DOHH2 (cell line): ENCODE measurements at regions not wholly inside any gene's neighbourhood (a gene's known extent, or its start where the extent isn't known, plus 50 kb on each side); places are given as distances from the start of the nearest gene placed in this dataset.

Source experiments
- H3F3A ChIP-seq: fragments of 200-600 bp; sonication (generic), shearing (Covaris generic); 2 replicates; pipeline ENCODE4 v1.6.0; 2016; ENCODE audit warnings: antibody characterized with exemption, mild to moderate bottlenecking; ENCODE audit not compliant: control insufficient read depth, insufficient read depth
- H3K27ac ChIP-seq: fragments of 200-600 bp; sonication (generic); 2 replicates; pipeline ENCODE4 v1.5.1; 2014; ENCODE audit warnings: low read depth, mild to moderate bottlenecking, low read length, moderate library complexity
- H3K27me3 ChIP-seq: fragments of 200-600 bp; sonication (generic); 2 replicates; pipeline ENCODE4 v1.6.1; 2014; ENCODE audit warnings: mild to moderate bottlenecking, low read length, mixed read lengths; ENCODE audit not compliant: control insufficient read depth
- H3K36me3 ChIP-seq: fragments of 200-600 bp; sonication (generic); 2 replicates; pipeline ENCODE4 v1.6.1; 2014; ENCODE audit warnings: mild to moderate bottlenecking, low read length, moderate library complexity, mixed read lengths; ENCODE audit not compliant: control insufficient read depth
- H3K4me1 ChIP-seq: fragments of 200-600 bp; sonication (generic); 2 replicates; pipeline ENCODE4 v1.6.1; 2014; ENCODE audit warnings: mild to moderate bottlenecking, low read length, mixed read lengths; ENCODE audit not compliant: control insufficient read depth
- H3K4me2 ChIP-seq: fragments of 200-600 bp; sonication (generic); 2 replicates; pipeline ENCODE4 v1.6.0; 2014; ENCODE audit warnings: mild to moderate bottlenecking, low read length, moderate library complexity
- H3K4me3 ChIP-seq: fragments of 200-600 bp; sonication (generic); 2 replicates; pipeline ENCODE4 v1.5.1; 2014; ENCODE audit warnings: mild to moderate bottlenecking, low read length, mixed read lengths
- H3K79me2 ChIP-seq: fragments of 200-600 bp; sonication (generic); 2 replicates; pipeline ENCODE4 v1.6.1; 2014; ENCODE audit warnings: mild to moderate bottlenecking, low read length, mixed read lengths; ENCODE audit not compliant: control insufficient read depth
- H3K9me2 ChIP-seq: fragments of 200-600 bp; sonication (generic); replicated peaks from 2 replicates; pipeline ENCODE4 v1.6.1; 2014; ENCODE audit warnings: mild to moderate bottlenecking, low read length, mixed read lengths; ENCODE audit not compliant: control insufficient read depth
- H3K9me3 ChIP-seq: fragments of 200-600 bp; sonication (generic); 2 replicates; pipeline ENCODE4 v1.6.1; 2014; ENCODE audit warnings: antibody characterized with exemption, low read length, mixed read lengths; ENCODE audit not compliant: control insufficient read depth, insufficient read depth
- H4K20me1 ChIP-seq: fragments of 200-600 bp; sonication (generic); 2 replicates; pipeline ENCODE4 v1.6.0; 2014; ENCODE audit warnings: low read depth, mild to moderate bottlenecking, antibody characterized with exemption, low read length, moderate library complexity; ENCODE audit not compliant: control insufficient read depth, insufficient read depth
- EZH2phosphoT487 ChIP-seq: fragments of 200-600 bp; sonication (generic); IDR thresholded peaks from 2 replicates; pipeline ENCODE4 v1.6.1; 2017; ENCODE audit warnings: borderline replicate concordance, mild to moderate bottlenecking, antibody characterized with exemption, low read length, moderate library complexity, mixed read lengths
- TF ChIP-seq, protein P1 (sequence below): fragments of 200-600 bp; sonication (generic); IDR thresholded peaks from one replicate; pipeline ENCODE4 v1.5.1; 2014; ENCODE audit warnings: antibody characterized with exemption, mild to moderate bottlenecking, low read depth, low read length; ENCODE audit not compliant: poor library complexity, severe bottlenecking

DNA sequence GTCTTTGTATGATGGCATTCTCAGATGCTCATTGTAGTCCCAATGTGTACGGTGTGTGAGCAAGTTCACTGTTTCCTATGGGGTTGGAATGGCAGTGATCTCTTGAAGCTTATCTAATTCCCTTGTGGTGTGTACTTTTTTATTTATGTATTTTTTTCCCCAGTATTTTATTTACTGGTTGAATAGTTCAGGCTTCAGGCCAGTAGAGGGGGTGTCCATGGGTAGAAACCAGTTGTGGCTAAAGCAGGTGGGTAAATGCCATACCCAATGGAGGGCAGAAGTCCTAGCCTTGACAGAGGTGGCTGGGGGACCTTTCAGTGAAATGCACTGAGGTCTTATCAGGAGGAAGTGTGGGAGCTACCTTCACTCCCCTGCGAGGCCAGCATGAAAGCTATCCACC, 351.4 kb upstream of the CWC22 start:
- Histone ChIP-seq H3K27ac (no peak overlapping the region), H3K4me3 (no peak overlapping the region), H4K20me1 (no peaks in the 10 kb centered on the region), H3K36me3 (no peaks in the 10 kb centered on the region), H3K4me1 (peaks cover 16% of the 10 kb centered on the region), H3K9me2 (no peaks in the 10 kb centered on the region), H3K79me2 (no peaks in the 10 kb centered on the region), H3F3A (no peaks in the 10 kb centered on the region), H3K4me2 (no peak overlapping the region), H3K27me3 (0 out of 2 replicates have a peak, but pooled peaks cover 3% of the 10 kb centered on the region), H3K9me3 (no peaks in the 10 kb centered on the region)
- no peak for TF ChIP-seq EZH2phosphoT487
- TF ChIP-seq, protein P1, sequence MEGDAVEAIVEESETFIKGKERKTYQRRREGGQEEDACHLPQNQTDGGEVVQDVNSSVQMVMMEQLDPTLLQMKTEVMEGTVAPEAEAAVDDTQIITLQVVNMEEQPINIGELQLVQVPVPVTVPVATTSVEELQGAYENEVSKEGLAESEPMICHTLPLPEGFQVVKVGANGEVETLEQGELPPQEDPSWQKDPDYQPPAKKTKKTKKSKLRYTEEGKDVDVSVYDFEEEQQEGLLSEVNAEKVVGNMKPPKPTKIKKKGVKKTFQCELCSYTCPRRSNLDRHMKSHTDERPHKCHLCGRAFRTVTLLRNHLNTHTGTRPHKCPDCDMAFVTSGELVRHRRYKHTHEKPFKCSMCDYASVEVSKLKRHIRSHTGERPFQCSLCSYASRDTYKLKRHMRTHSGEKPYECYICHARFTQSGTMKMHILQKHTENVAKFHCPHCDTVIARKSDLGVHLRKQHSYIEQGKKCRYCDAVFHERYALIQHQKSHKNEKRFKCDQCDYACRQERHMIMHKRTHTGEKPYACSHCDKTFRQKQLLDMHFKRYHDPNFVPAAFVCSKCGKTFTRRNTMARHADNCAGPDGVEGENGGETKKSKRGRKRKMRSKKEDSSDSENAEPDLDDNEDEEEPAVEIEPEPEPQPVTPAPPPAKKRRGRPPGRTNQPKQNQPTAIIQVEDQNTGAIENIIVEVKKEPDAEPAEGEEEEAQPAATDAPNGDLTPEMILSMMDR, result no peak

DNA sequence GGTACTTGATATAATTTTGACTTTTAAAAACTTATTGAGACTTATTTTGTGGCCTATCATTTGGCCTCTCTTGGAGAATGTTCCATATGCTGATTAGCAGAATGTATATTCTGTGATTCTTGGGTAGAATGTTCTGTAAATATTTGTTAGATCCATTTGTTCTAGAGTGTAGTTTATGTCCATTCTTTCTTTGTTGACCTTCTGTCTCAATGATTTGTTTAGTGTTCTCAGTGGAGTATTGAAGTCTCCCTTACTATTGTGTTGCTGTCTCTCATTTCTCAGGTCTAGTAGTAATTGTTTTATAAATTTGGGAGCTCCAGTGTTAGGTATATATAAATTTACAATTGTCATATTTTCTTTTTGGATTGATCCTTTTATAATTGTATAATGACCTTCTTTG, 349.6 kb upstream of the CWC22 start:
- no peaks in the 10 kb centered on the region for H4K20me1 ChIP-seq
- no peaks in the 10 kb centered on the region for H3F3A ChIP-seq
- H3K27ac ChIP-seq, result no peak overlapping the region
- H3K79me2 ChIP-seq, result no peaks in the 10 kb centered on the region
- H3K4me1 ChIP-seq, result peaks cover 20% of the 10 kb centered on the region
- H3K4me3 ChIP-seq, result no peak overlapping the region
- H3K27me3 ChIP-seq, result 0 out of 2 replicates have a peak, but pooled peaks cover 3% of the 10 kb centered on the region
- no peak for TF ChIP-seq EZH2phosphoT487
- TF ChIP-seq, protein P1, result no peak
- H3K36me3 ChIP-seq, result no peaks in the 10 kb centered on the region
- no peaks in the 10 kb centered on the region for H3K9me3 ChIP-seq
- no peaks in the 10 kb centered on the region for H3K9me2 ChIP-seq
- no peak overlapping the region for H3K4me2 ChIP-seq

DNA sequence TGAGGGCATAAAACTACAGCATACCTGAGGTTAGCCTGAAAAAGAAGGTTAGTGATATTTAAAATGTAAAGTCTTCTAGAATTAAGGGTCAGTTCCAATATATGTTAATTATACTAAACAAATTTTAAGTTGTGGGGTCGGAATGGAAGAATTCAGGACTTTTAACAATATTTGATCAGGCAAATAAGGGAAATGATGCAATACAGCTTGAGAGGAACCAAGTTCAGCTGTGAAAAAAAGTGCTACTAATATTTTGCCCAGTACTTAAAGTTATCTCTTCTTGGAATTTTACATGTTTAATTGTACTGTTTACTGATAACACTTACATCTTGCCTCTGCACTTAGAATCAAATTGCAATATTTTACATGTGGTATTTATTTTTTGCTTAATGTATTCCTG, 345.5 kb upstream of the CWC22 start:
- Histone ChIP-seq H3K79me2 (no peaks in the 10 kb centered on the region), H3K9me3 (no peaks in the 10 kb centered on the region), H3K4me1 (peaks cover 4% of the 10 kb centered on the region), H4K20me1 (no peaks in the 10 kb centered on the region), H3K4me2 (no peak overlapping the region), H3K4me3 (no peak overlapping the region), H3K36me3 (no peaks in the 10 kb centered on the region), H3K9me2 (no peaks in the 10 kb centered on the region), H3K27me3 (0 out of 2 replicates have a peak, but pooled peaks cover 3% of the 10 kb centered on the region), H3K27ac (no peak overlapping the region), H3F3A (no peaks in the 10 kb centered on the region)
- no peak for TF ChIP-seq EZH2phosphoT487
- TF ChIP-seq, protein P1, result no peak
